HEK293 (cell line): ENCODE measurements at regions not wholly inside any gene's neighbourhood (a gene's known extent, or its start where the extent isn't known, plus 50 kb on each side); places are given as distances from the start of the nearest gene placed in this dataset.

Source experiments
- CTCF ChIA-PET: fragments of 350-600 bp; formaldehyde crosslinking; extraction: SDS; loops from one replicate; lab custom pipeline; 2021; ENCODE audit warnings: antibody characterized with exemption; lab: Yijun Ruan, JAX
- POLR2A ChIA-PET: fragments of 300-600 bp; formaldehyde crosslinking; extraction: SDS; loops from one replicate; lab custom pipeline; 2020; ENCODE audit warnings: antibody characterized with exemption, inconsistent platforms; lab: Yijun Ruan, JAX
- H3K27ac ChIP-seq: fragments of 200-500 bp; sonication (Bioruptor generic); 2 replicates; pipeline ENCODE4 v1.5.1; 2014; ENCODE audit warnings: low read depth, low read length, control low read depth, inconsistent platforms; ENCODE audit errors: extremely low read depth
- H3K36me3 ChIP-seq, 2 experiments: fragments of 200-500 bp in 1 of 2; sonication (Bioruptor generic) in 1 of 2; 1 replicate in 1 of 2; 2 replicates in 1 of 2; pipeline ENCODE4 v1.5.1; 2014 to 2017; ENCODE audit warnings: inconsistent platforms in 2 of 2, low read length in 2 of 2; ENCODE audit not compliant: control insufficient read depth in 2 of 2, insufficient read depth in 1 of 2
- H3K4me1 ChIP-seq: fragments of 200-500 bp; sonication (Bioruptor generic); 2 replicates; pipeline ENCODE4 v1.5.1; 2014; ENCODE audit warnings: mild to moderate bottlenecking, low read length, inconsistent platforms; ENCODE audit not compliant: control insufficient read depth, insufficient read depth
- H3K4me3 ChIP-seq: 2 replicates; pipeline ENCODE4 v1.5.1; 2011; ENCODE audit warnings: low read depth, mild to moderate bottlenecking, control low read depth, low read length, moderate library complexity
- H3K9me3 ChIP-seq: fragments of 200-500 bp; sonication (Bioruptor generic); 2 replicates; pipeline ENCODE4 v1.5.1; 2014; ENCODE audit warnings: low read depth, low read length, inconsistent platforms; ENCODE audit not compliant: control insufficient read depth, insufficient read depth
- FEZF1 ChIP-seq: fragments of 450-650 bp; formaldehyde crosslinking; IDR thresholded peaks from 2 replicates; pipeline ENCODE4 v1.5.1; 2016; ENCODE audit warnings: missing biosample characterization, missing genetic modification characterization
- HIC1 ChIP-seq: fragments of 450-650 bp; formaldehyde crosslinking; IDR thresholded peaks from 2 replicates; pipeline ENCODE4 v1.5.1; 2016; ENCODE audit warnings: missing biosample characterization, missing genetic modification characterization
- HOXA7 ChIP-seq: sonication (generic); formaldehyde crosslinking; IDR thresholded peaks from 2 replicates; pipeline ENCODE4 v1.8.1; 2022; ENCODE audit warnings: missing genetic modification reagents, borderline replicate concordance
- IKZF3 ChIP-seq: fragments of 450-650 bp; IDR thresholded peaks from 2 replicates; pipeline ENCODE4 v1.5.0; 2018; ENCODE audit warnings: missing biosample characterization, mild to moderate bottlenecking, missing genetic modification characterization, moderate library complexity
- KLF9 ChIP-seq: fragments of 450-650 bp; formaldehyde crosslinking; IDR thresholded peaks from 2 replicates; pipeline ENCODE4 v1.5.1; 2016; ENCODE audit warnings: missing biosample characterization, missing genetic modification characterization, low read depth
- MEIS1 ChIP-seq: sonication (generic); formaldehyde crosslinking; IDR thresholded peaks from 2 replicates; pipeline ENCODE4 v1.8.1; 2022; ENCODE audit warnings: missing genetic modification reagents, mild to moderate bottlenecking, borderline replicate concordance
- SALL2 ChIP-seq: fragments of 450-650 bp; formaldehyde crosslinking; IDR thresholded peaks from 2 replicates; pipeline ENCODE4 v1.5.0; 2017; ENCODE audit warnings: missing biosample characterization, mild to moderate bottlenecking, missing genetic modification characterization, borderline replicate concordance
- YY1 ChIP-seq: fragments of 450-650 bp; formaldehyde crosslinking; IDR thresholded peaks from 2 replicates; pipeline ENCODE4 v1.5.1; 2018; ENCODE audit warnings: missing biosample characterization, missing genetic modification characterization
- ZBTB48 ChIP-seq: fragments of 450-650 bp; formaldehyde crosslinking; IDR thresholded peaks from 2 replicates; pipeline ENCODE4 v1.5.1; 2016; ENCODE audit warnings: missing biosample characterization, missing genetic modification characterization
- ZNF10 ChIP-seq: fragments of 450-650 bp; formaldehyde crosslinking; IDR thresholded peaks from 2 replicates; pipeline ENCODE4 v1.5.1; 2017; ENCODE audit warnings: missing biosample characterization, missing genetic modification characterization
- ZNF133 ChIP-seq: fragments of 450-650 bp; formaldehyde crosslinking; IDR thresholded peaks from 2 replicates; pipeline ENCODE4 v1.5.1; 2016; ENCODE audit warnings: missing biosample characterization, missing genetic modification characterization
- ZNF174 ChIP-seq: fragments of 450-650 bp; formaldehyde crosslinking; IDR thresholded peaks from 2 replicates; pipeline ENCODE4 v1.5.0; 2017; ENCODE audit warnings: missing biosample characterization, mild to moderate bottlenecking, missing genetic modification characterization
- ZNF211 ChIP-seq: fragments of 450-650 bp; formaldehyde crosslinking; IDR thresholded peaks from 2 replicates; pipeline ENCODE4 v1.5.1; 2016; ENCODE audit warnings: low read depth, missing biosample characterization, missing genetic modification characterization
- ZNF280D ChIP-seq: fragments of 450-650 bp; formaldehyde crosslinking; IDR thresholded peaks from 2 replicates; pipeline ENCODE4 v1.5.1; 2016; ENCODE audit warnings: missing biosample characterization, missing genetic modification characterization
- ZNF350 ChIP-seq: fragments of 450-650 bp; formaldehyde crosslinking; IDR thresholded peaks from 2 replicates; pipeline ENCODE4 v1.5.0; 2017; ENCODE audit warnings: missing biosample characterization, mild to moderate bottlenecking, missing genetic modification characterization
- ZNF433 ChIP-seq: fragments of 450-650 bp; formaldehyde crosslinking; IDR thresholded peaks from 2 replicates; pipeline ENCODE4 v1.5.1; 2016; ENCODE audit warnings: missing biosample characterization, missing genetic modification characterization, low read depth
- ZNF501 ChIP-seq: fragments of 450-650 bp; formaldehyde crosslinking; IDR thresholded peaks from 2 replicates; pipeline ENCODE4 v1.5.1; 2016; ENCODE audit warnings: missing biosample characterization, missing genetic modification characterization
- ZNF530 ChIP-seq: fragments of 450-650 bp; formaldehyde crosslinking; IDR thresholded peaks from 2 replicates; pipeline ENCODE4 v1.5.1; 2016; ENCODE audit warnings: low read depth, missing biosample characterization, missing genetic modification characterization
- ZNF571 ChIP-seq: fragments of 450-650 bp; formaldehyde crosslinking; IDR thresholded peaks from 2 replicates; pipeline ENCODE4 v1.5.0; 2017; ENCODE audit warnings: missing biosample characterization, missing genetic modification characterization
- ZNF837 ChIP-seq: fragments of 450-650 bp; formaldehyde crosslinking; IDR thresholded peaks from 2 replicates; pipeline ENCODE4 v1.5.1; 2016; ENCODE audit warnings: missing biosample characterization, missing genetic modification characterization
- TF ChIP-seq, protein P1 (sequence below): fragments of 450-650 bp; formaldehyde crosslinking; IDR thresholded peaks from 2 replicates; pipeline ENCODE4 v1.5.1; 2016; ENCODE audit warnings: missing biosample characterization, missing genetic modification characterization

DNA sequence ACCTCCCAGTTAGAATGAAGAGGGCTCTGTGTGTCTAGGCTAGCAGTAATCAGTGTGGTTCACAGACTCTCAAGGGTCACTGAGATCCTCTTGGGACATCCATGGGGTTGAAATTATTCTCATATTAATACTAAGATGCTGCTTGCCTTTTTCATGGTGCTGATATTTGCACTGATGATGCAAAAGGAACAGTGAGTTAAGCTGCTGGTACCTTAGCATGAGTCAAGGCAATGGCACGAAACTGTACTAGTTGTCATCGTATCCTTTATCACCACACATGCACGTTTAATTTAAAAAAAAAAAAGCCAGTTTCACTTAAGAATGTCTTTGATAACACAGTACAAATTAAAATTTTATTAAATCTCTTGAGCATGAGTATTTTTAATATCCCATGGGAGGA is 151.9 kb upstream of the TANK start:
- no peaks in the 10 kb centered on the region for H3K36me3 ChIP-seq
- H3K27ac ChIP-seq, result no peak overlapping the region
- POLR2A ChIA-PET, result no interaction called here
- H3K9me3 ChIP-seq, result no peaks in the 10 kb centered on the region
- H3K4me1 ChIP-seq, result no peaks in the 10 kb centered on the region
- no peak for TF ChIP-seq ZNF837 (tag by site-specific recombination)
- TF ChIP-seq, all 188 proteins: peak for 0
- CTCF ChIA-PET, result no interaction called here
- no peak overlapping the region for H3K4me3 ChIP-seq

- POLR2A ChIA-PET, result no interaction called here
- Histone ChIP-seq H3K4me3 (no peak overlapping the region), H3K27ac (no peak overlapping the region), H3K4me1 (no peaks in the 10 kb centered on the region), H3K36me3 (no peaks in the 10 kb centered on the region), H3K9me3 (no peaks in the 10 kb centered on the region)
- TF ChIP-seq ZNF350 (tag by site-specific recombination) (no peak), ZNF133 (tag by site-specific recombination) (no peak), YY1 (no peak), HIC1 (tag by site-specific recombination) (no peak), IKZF3 (tag by site-specific recombination) (no peak), ZNF211 (tag by site-specific recombination) (no peak), ZNF433 (tag by site-specific recombination) (no peak), SALL2 (tag by site-specific recombination) (no peak), ZNF530 (tag by site-specific recombination) (no peak), FEZF1 (no peak), MEIS1 (no peak), ZNF174 (no peak)
- TF ChIP-seq, protein P1, sequence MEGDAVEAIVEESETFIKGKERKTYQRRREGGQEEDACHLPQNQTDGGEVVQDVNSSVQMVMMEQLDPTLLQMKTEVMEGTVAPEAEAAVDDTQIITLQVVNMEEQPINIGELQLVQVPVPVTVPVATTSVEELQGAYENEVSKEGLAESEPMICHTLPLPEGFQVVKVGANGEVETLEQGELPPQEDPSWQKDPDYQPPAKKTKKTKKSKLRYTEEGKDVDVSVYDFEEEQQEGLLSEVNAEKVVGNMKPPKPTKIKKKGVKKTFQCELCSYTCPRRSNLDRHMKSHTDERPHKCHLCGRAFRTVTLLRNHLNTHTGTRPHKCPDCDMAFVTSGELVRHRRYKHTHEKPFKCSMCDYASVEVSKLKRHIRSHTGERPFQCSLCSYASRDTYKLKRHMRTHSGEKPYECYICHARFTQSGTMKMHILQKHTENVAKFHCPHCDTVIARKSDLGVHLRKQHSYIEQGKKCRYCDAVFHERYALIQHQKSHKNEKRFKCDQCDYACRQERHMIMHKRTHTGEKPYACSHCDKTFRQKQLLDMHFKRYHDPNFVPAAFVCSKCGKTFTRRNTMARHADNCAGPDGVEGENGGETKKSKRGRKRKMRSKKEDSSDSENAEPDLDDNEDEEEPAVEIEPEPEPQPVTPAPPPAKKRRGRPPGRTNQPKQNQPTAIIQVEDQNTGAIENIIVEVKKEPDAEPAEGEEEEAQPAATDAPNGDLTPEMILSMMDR (tag by site-specific recombination), result no peak
- CTCF ChIA-PET, result interaction anchor here (1.2 kb wide), 1 partner anchor 53 kb away, joined by 4 read pairs; no protein-coding TSS in a partner anchor
Observed at GRCh38 chr2:161010503-161011015, 149.7 kb upstream of the TANK start.

DNA sequence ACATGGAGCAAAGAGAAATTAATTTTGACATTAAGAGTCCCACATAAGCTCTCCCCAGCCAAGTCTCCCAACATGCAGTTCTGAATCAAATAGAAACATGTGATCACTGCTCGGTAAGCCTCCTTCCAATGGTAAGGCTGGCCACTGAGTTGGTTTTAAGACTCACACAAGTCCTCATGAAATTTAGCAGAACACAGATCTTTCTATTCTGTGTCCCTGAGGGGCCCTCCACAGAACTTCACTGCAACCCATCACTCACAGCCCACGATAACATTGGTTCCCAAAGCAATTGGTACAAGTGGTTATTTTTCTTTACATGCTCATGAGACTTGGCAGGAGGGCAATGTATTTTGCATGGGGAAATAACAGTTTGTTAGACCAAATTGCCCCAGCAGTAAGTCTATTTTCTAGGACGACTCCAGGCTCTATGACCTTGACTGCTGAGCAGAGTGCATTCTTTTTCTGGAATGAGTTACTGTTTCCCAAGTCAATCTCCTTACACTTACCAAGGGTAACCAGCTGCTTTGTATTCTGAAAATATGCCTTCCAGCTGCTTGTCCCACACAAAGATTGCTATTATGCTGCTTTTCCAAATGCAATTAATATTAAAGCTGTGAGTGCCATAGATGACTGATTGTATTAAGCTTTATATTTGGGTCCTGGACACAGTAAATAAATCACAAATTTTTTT is 142.3 kb upstream of the TANK start:
- no peaks in the 10 kb centered on the region for H3K9me3 ChIP-seq
- TF ChIP-seq KLF9 (tag by site-specific recombination) (no peak), ZNF571 (tag by site-specific recombination) (no peak), ZBTB48 (no peak), ZNF501 (tag by site-specific recombination) (no peak), HOXA7 (CRISPR knock-in tag) (no peak), IKZF3 (tag by site-specific recombination) (no peak), ZNF10 (tag by site-specific recombination) (no peak), ZNF280D (tag by site-specific recombination) (no peak)
- ChIA-PET POLR2A (no interaction called here), CTCF (no interaction called here)
- H3K36me3 ChIP-seq, result no peaks in the 10 kb centered on the region
- no peak overlapping the region for H3K27ac ChIP-seq
- H3K4me1 ChIP-seq, result no peaks in the 10 kb centered on the region
- H3K4me3 ChIP-seq, result no peak overlapping the region
